ENCODE measurements at regions not wholly inside any gene's neighbourhood (a gene's known extent, or its start where the extent isn't known, plus 50 kb on each side); places are given as distances from the start of the nearest gene placed in this dataset.
"Not testable (repeated sequence)": the region's sequence is repeated elsewhere in the genome, so short reads cannot be mapped to it uniquely, and the experiment has no call there.

GRCh38 chr3:169006398-169006797, 657.1 kb downstream of the MECOM start:
- not testable (repeated sequence) for TF ChIP-seq CTCF (optimal IDR thresholded peaks at IDR 0.05 in 1 of 3, IDR thresholded peaks at IDR 0.05 in 1 of 3, conservative IDR thresholded peaks at IDR 0.05 in 1 of 3; ENCODE audit: extremely low read depth in 1 of 3, insufficient read depth in 2 of 3, low read length in 3 of 3); EZH2 (IDR thresholded peaks at IDR 0.05; ENCODE audit: low read length)

Data from keratinocyte (primary cell).